NCI-H226 (cell line): ENCODE measurements at regions not wholly inside any gene's neighbourhood (a gene's known extent, or its start where the extent isn't known, plus 50 kb on each side); places are given as distances from the start of the nearest gene placed in this dataset.

Experiments
- DNase-seq: peaks from one replicate; pipeline ENCODE4 v3.0.0-alpha.2; 2015

GRCh38 chr7:85475476-85475875 is 288.6 kb upstream of the SEMA3D start:
- DNase-seq = no peak

GRCh38 chr7:85475071-85475470 is 288.2 kb upstream of the SEMA3D start:
- no peak for DNase-seq

- DNase-seq = no peak
These were observed 287.4 kb upstream of the SEMA3D start for GRCh38 chr7:85474234-85474633.

- DNase-seq = no peak
These were observed 284.9 kb upstream of the SEMA3D start for GRCh38 chr7:85471740-85472139.

GRCh38 chr7:85471307-85471706 is 284.5 kb upstream of the SEMA3D start:
- no peak for DNase-seq

GRCh38 chr7:85469446-85470010 is 282.7 kb upstream of the SEMA3D start:
- DNase-seq = no peak

- DNase-seq = no peak
These were observed 277.3 kb upstream of the SEMA3D start for GRCh38 chr7:85464042-85464651.

GRCh38 chr7:85462671-85463070 is 275.8 kb upstream of the SEMA3D start:
- DNase-seq = no peak

GRCh38 chr7:85457911-85458310 is 271.1 kb upstream of the SEMA3D start:
- DNase-seq = peak; percentile 60

- DNase-seq = no peak
These were observed 269.4 kb upstream of the SEMA3D start for GRCh38 chr7:85456254-85456653.

GRCh38 chr7:85454904-85455303 is 268.0 kb upstream of the SEMA3D start:
- DNase-seq = peak; percentile 69

- DNase-seq = no peak
These were observed 265.8 kb upstream of the SEMA3D start for GRCh38 chr7:85452674-85453073.

GRCh38 chr7:85449478-85449877 is 262.6 kb upstream of the SEMA3D start:
- DNase-seq = no peak

GRCh38 chr7:85447004-85447403 is 260.1 kb upstream of the SEMA3D start:
- DNase-seq = no peak

GRCh38 chr7:85426487-85426960 is 239.7 kb upstream of the SEMA3D start:
- DNase-seq = no peak

- no peak for DNase-seq
These were observed 237.4 kb upstream of the SEMA3D start for GRCh38 chr7:85424298-85424697.

GRCh38 chr7:85423209-85423895 is 236.5 kb upstream of the SEMA3D start:
- DNase-seq = no peak

GRCh38 chr7:85415743-85416142 is 228.9 kb upstream of the SEMA3D start:
- DNase-seq = no peak

- no peak for DNase-seq
These were observed 226.9 kb upstream of the SEMA3D start for GRCh38 chr7:85413718-85414117.

GRCh38 chr7:85412912-85413311 is 226.1 kb upstream of the SEMA3D start:
- DNase-seq = no peak

GRCh38 chr7:85407391-85407790 is 220.5 kb upstream of the SEMA3D start:
- no peak for DNase-seq

GRCh38 chr7:85405016-85405902 is 218.4 kb upstream of the SEMA3D start:
- DNase-seq = no peak

- DNase-seq = no peak
These were observed 209.8 kb upstream of the SEMA3D start for GRCh38 chr7:85396676-85397075.
